OCI-LY7 (cell line): ENCODE measurements at regions not wholly inside any gene's neighbourhood (a gene's known extent, or its start where the extent isn't known, plus 50 kb on each side); places are given as distances from the start of the nearest gene placed in this dataset.

Source experiments
- BruUV-seq: library from RNA; stranded (reverse); fragments of 400-500 nt; replicated peaks from 2 replicates; lab custom pipeline; 2021; lab: Mats Ljungman, UMichigan
- CTCF ChIA-PET: fragments of 300-600 bp; sonication (Branson Sonifier 250); formaldehyde crosslinking; loops from one replicate; lab custom pipeline; 2022; ENCODE audit warnings: antibody characterized with exemption; ENCODE audit not compliant: unreplicated experiment; lab: Charles Lee
- POLR2A ChIA-PET: fragments of 300-600 bp; sonication (Branson Sonifier 250); formaldehyde crosslinking; loops from one replicate; lab custom pipeline; 2022; ENCODE audit warnings: antibody characterized with exemption; lab: Charles Lee
- DNase-seq: peaks from one replicate; pipeline ENCODE4 v3.0.0-alpha.2; 2015; ENCODE audit warnings: low spot score
- H2AFZ ChIP-seq: fragments of 200-600 bp; sonication (generic), shearing (Covaris generic); 2 replicates; pipeline ENCODE4 v1.6.1; 2014; ENCODE audit warnings: mild to moderate bottlenecking, antibody characterized with exemption, low read length, moderate library complexity
- H3K27ac ChIP-seq: fragments of 200-600 bp; sonication (generic); 2 replicates; pipeline ENCODE4 v1.5.1; 2014; ENCODE audit warnings: mixed run types, low read depth, mild to moderate bottlenecking, moderate library complexity, low read length, inconsistent platforms; ENCODE audit not compliant: poor library complexity, severe bottlenecking
- H3K36me3 ChIP-seq: fragments of 200-600 bp; sonication (generic); 2 replicates; pipeline ENCODE4 v1.6.1; 2014; ENCODE audit warnings: mild to moderate bottlenecking, antibody characterized with exemption, low read length, moderate library complexity, mixed read lengths; ENCODE audit not compliant: insufficient read depth
- H3K4me1 ChIP-seq: fragments of 200-600 bp; sonication (generic); 2 replicates; pipeline ENCODE4 v1.5.1; 2014; ENCODE audit warnings: mild to moderate bottlenecking, low read length; ENCODE audit not compliant: insufficient read depth, poor library complexity, severe bottlenecking
- H3K4me2 ChIP-seq: fragments of 200-600 bp; sonication (generic); 2 replicates; pipeline ENCODE4 v1.6.1; 2014; ENCODE audit warnings: mild to moderate bottlenecking, low read length
- H3K4me3 ChIP-seq: fragments of 200-600 bp; sonication (generic); 2 replicates; pipeline ENCODE4 v1.5.1; 2014; ENCODE audit warnings: mild to moderate bottlenecking, low read depth, low read length; ENCODE audit not compliant: poor library complexity, severe bottlenecking
- H3K79me2 ChIP-seq: fragments of 200-600 bp; sonication (generic); 2 replicates; pipeline ENCODE4 v1.6.1; 2016; ENCODE audit warnings: low read depth, mild to moderate bottlenecking, low read length, moderate library complexity, mixed read lengths; ENCODE audit not compliant: insufficient read depth
- H3K9me2 ChIP-seq: fragments of 200-600 bp; sonication (generic); 2 replicates; pipeline ENCODE4 v1.6.1; 2016; ENCODE audit warnings: mild to moderate bottlenecking, low read length, mixed read lengths; ENCODE audit not compliant: insufficient read depth
- H3K9me3 ChIP-seq: fragments of 200-600 bp; sonication (generic); 2 replicates; pipeline ENCODE4 v1.6.1; 2014; ENCODE audit warnings: mild to moderate bottlenecking, mixed run types, low read length, mixed read lengths
- H4K20me1 ChIP-seq: fragments of 200-600 bp; sonication (generic); 2 replicates; pipeline ENCODE4 v1.6.1; 2014; ENCODE audit warnings: mild to moderate bottlenecking, antibody characterized with exemption, low read length, moderate library complexity, mixed read lengths; ENCODE audit not compliant: insufficient read depth
- EZH2phosphoT487 ChIP-seq: fragments of 200-600 bp; sonication (generic); IDR thresholded peaks from 2 replicates; pipeline ENCODE4 v1.6.1; 2018; ENCODE audit warnings: low read depth, borderline replicate concordance, mild to moderate bottlenecking, mixed run types, antibody characterized with exemption, low read length, moderate library complexity, mixed read lengths
- intact Hi-C: fragments of 100-400 bp; cut with micrococcal nuclease; formaldehyde crosslinking; loops from one replicate; pipeline ENCODE4 v1.10.0; 2022; ENCODE audit not compliant: unreplicated experiment
- TF ChIP-seq, protein P1 (sequence below): fragments of 200-600 bp; sonication (generic); conservative IDR thresholded peaks from 2 replicates; pipeline ENCODE4 v1.5.1; 2014; ENCODE audit warnings: mild to moderate bottlenecking, antibody characterized with exemption, low read length, moderate library complexity, mixed read lengths

DNA sequence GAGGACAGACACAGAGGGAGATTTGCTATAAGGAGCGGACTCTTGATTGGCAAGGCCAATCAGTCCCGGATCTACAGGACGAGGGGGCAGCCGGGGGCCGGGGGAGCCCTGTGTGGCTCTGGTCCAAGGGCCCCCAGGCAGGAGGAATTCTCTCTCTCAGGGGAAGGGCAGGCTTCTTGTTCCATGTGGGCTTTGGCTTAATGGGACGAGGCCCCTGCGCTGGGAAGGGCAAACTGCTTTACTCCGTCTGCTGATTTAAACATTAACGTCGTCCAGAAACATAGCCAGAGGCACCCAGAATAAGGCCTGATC, 75.9 kb downstream of the TMEM18 start:
- Histone ChIP-seq H3K4me1 (no peaks in the 10 kb centered on the region), H3K4me2 (no peak overlapping the region), H4K20me1 (no peaks in the 10 kb centered on the region), H3K79me2 (no peaks in the 10 kb centered on the region), H3K9me2 (no peaks in the 10 kb centered on the region), H3K36me3 (no peaks in the 10 kb centered on the region), H3K27ac (no peak overlapping the region), H2AFZ (no peak overlapping the region), H3K9me3 (no peaks in the 10 kb centered on the region), H3K4me3 (no peak overlapping the region)
- intact Hi-C loops = no loop called here
- no peak for DNase-seq
- TF ChIP-seq, protein P1, sequence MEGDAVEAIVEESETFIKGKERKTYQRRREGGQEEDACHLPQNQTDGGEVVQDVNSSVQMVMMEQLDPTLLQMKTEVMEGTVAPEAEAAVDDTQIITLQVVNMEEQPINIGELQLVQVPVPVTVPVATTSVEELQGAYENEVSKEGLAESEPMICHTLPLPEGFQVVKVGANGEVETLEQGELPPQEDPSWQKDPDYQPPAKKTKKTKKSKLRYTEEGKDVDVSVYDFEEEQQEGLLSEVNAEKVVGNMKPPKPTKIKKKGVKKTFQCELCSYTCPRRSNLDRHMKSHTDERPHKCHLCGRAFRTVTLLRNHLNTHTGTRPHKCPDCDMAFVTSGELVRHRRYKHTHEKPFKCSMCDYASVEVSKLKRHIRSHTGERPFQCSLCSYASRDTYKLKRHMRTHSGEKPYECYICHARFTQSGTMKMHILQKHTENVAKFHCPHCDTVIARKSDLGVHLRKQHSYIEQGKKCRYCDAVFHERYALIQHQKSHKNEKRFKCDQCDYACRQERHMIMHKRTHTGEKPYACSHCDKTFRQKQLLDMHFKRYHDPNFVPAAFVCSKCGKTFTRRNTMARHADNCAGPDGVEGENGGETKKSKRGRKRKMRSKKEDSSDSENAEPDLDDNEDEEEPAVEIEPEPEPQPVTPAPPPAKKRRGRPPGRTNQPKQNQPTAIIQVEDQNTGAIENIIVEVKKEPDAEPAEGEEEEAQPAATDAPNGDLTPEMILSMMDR = no peak
- TF ChIP-seq EZH2phosphoT487 = no peak
- no TSS peak for BruUV-seq
- CTCF ChIA-PET = no interaction called here
- POLR2A ChIA-PET = no interaction called here

DNA sequence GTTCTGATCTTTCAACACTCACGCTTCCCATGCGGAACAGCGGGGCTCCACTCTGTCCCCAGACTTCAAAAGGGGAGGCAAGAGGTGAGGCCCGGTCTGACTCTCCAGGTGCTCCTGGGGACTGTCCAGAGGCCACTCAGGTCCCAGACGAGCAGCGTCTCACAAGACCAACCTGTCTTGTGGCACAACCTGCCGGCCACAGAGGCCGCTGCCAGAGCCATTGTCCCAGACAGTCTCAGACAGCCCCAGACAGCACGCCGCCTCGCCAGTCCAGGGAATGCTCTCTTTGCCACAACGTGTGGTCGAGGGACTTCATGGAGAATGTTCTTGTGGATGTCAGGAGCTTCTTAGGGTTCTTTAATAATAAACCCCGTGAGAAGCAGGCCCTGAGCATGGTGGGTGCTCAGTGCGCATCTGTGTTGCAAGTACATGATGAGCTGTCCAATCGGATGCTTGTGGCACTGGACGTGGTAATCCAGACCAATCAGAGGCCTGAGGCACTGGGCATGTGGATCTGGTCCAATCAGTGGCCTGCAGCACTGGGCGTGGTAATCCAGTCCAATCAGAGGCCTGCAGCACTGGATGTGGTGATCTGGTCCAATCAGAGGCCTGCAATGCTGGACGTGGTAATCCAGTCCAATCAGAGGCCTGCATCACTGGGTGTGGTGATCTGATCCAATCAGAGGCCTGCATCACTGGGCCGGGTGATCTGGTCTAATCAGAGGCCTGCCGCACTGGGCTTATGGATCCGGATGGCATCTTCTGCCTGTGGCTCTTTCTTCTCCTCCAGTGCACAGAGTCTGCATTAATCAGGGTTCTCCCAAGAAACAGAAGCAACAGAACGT, 76.4 kb downstream of the TMEM18 start:
- no peaks in the 10 kb centered on the region for H4K20me1 ChIP-seq
- no peak for DNase-seq
- no peaks in the 10 kb centered on the region for H3K9me2 ChIP-seq
- H3K4me1 ChIP-seq = no peaks in the 10 kb centered on the region
- BruUV-seq = no TSS peak
- TF ChIP-seq EZH2phosphoT487 = no peak
- TF ChIP-seq, protein P1 = no peak
- ChIA-PET CTCF (no interaction called here), POLR2A (no interaction called here)
- H3K79me2 ChIP-seq = no peaks in the 10 kb centered on the region
- intact Hi-C loops = no loop called here
- no peak overlapping the region for H3K4me3 ChIP-seq
- H2AFZ ChIP-seq = no peak overlapping the region
- no peak overlapping the region for H3K27ac ChIP-seq
- H3K9me3 ChIP-seq = no peaks in the 10 kb centered on the region
- no peaks in the 10 kb centered on the region for H3K36me3 ChIP-seq
- no peak overlapping the region for H3K4me2 ChIP-seq

DNA sequence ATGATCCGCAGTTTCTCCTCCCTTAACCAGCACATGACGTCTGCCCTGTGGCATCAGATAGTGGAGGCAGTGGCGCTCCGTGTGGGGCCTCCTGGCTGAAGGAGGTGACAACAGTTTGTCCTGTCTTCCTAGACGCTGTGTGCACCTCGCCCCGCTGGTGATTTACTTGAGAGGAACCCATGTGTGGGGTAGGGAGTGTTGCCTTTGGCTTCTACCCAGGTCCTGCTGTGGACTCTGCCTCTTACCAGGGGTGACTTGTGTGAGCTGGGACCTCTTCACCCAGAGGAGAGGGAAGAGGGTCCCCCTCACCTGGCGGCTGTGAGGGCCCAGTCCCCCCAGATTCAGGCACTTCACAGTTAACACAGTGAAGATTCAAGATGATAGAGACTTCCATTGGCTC, 77.6 kb downstream of the TMEM18 start:
- intact Hi-C loops = no loop called here
- H3K9me2 ChIP-seq = no peaks in the 10 kb centered on the region
- H3K9me3 ChIP-seq = no peaks in the 10 kb centered on the region
- no peak for DNase-seq
- H3K4me3 ChIP-seq = no peak overlapping the region
- ChIA-PET POLR2A (no interaction called here), CTCF (no interaction called here)
- H2AFZ ChIP-seq = no peak overlapping the region
- no peak overlapping the region for H3K4me2 ChIP-seq
- H3K4me1 ChIP-seq = no peaks in the 10 kb centered on the region
- no peak for TF ChIP-seq EZH2phosphoT487
- TF ChIP-seq, protein P1 = no peak
- H3K36me3 ChIP-seq = no peaks in the 10 kb centered on the region
- H4K20me1 ChIP-seq = no peaks in the 10 kb centered on the region
- no peaks in the 10 kb centered on the region for H3K79me2 ChIP-seq
- BruUV-seq = no TSS peak
- no peak overlapping the region for H3K27ac ChIP-seq
